GM12875 (cell line): ENCODE measurements at regions not wholly inside any gene's neighbourhood (a gene's known extent, or its start where the extent isn't known, plus 50 kb on each side); places are given as distances from the start of the nearest gene placed in this dataset.
"Not testable (repeated sequence)": the region's sequence is repeated elsewhere in the genome, so short reads cannot be mapped to it uniquely, and the experiment has no call there.

ENCODE experiments used
- H3K4me3 ChIP-seq: one replicate; pipeline ENCODE4 v1.5.1; 2011; ENCODE audit warnings: low read depth, low read length, control low read depth
- CTCF ChIP-seq: IDR thresholded peaks from 2 replicates; pipeline ENCODE4 v1.5.1; 2011; ENCODE audit warnings: low read depth, mild to moderate bottlenecking, control low read depth, inconsistent platforms, low read length, moderate library complexity, borderline replicate concordance; ENCODE audit not compliant: insufficient read depth

- no peak overlapping the region for H3K4me3 ChIP-seq
- no peak for TF ChIP-seq CTCF
These were observed 414.0 kb downstream of the MAFB start for GRCh38 chr20:40274912-40275533.

GRCh38 chr20:40269274-40269673 lies 419.8 kb downstream of the MAFB start:
- H3K4me3 ChIP-seq = not testable (repeated sequence)

GRCh38 chr20:40268321-40269075 lies 420.5 kb downstream of the MAFB start:
- no peak for TF ChIP-seq CTCF
- H3K4me3 ChIP-seq = no peak overlapping the region

DNA sequence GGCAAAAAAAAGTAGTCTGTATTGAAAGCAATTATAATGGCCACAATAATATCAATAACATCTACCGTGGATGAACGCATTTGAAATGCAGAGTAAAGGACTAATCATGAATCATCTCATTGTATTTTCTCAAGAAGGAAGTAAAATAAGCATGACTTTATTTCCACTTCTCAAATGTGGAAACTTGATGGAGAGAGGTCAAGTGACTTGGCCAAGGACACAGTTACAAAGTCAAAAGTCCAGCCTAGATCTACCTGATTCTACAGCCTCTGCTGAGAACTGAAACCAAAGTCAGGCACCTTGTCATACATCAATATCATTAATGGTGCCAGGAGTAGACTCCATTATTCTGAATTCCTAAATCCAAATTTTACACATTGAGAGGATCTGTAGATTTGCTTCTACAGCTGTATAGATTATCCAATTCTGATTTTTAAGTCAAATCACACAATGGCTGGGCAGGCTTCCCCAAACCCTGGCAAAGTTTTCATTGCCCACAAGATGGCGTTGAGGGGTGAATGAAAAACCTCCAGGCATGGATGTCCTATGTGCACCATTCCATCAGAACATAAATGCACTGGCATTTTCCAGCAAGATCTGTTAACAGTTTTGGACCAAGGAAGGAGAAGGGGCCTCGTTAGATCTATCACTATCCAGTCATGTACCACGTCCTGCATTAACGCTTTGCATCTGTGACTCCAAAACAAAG lies 423.1 kb downstream of the MAFB start:
- H3K4me3 ChIP-seq = no peak overlapping the region
- TF ChIP-seq CTCF = 0 out of 2 replicates have a peak, but pooled peaks have one; percentile 14

DNA sequence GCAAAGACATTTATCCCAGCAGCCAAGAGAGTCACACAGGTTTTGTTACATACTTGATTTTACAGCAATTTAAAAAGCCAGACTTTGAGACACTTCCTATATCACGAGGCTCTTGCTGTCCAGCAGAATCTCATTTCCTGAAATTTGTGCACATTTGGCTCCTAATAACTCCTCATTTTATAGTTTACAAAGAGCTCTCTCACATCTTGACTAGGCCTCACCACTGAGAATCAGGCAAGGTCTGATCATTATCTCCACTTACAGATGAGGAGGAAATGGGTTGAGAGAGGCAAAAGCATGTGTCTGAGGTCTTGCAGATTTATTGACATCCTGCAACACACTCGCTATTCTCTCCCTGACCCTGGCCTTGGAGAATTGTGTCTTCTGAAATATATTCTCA lies 426.8 kb downstream of the MAFB start:
- no peak overlapping the region for H3K4me3 ChIP-seq
- TF ChIP-seq CTCF = no peak

- no peak for TF ChIP-seq CTCF
- no peak overlapping the region for H3K4me3 ChIP-seq
These were observed 430.1 kb downstream of the MAFB start for GRCh38 chr20:40258931-40259330.

DNA sequence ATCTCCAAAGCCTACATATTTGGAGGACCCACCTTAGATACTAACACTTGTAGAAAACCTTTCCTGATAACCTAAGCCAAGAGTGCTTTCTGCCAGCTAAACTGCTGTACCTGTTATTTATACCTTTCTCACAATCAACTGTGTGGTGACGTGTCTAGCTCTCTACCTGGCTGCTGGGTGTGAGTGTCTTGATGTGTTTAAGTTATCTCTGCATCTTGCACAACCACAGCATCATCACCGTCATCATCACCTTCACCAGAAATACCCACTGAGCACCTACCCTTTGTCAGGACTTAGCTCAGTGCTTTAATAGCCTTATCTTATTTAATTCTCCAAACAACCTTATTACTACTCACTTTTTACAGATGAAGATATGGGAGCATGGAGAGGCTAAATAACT lies 431.3 kb downstream of the MAFB start:
- no peak overlapping the region for H3K4me3 ChIP-seq
- TF ChIP-seq CTCF = no peak
